Retina (tissue), 1 donor: ENCODE measurements at regions not wholly inside any gene's neighbourhood (a gene's known extent, or its start where the extent isn't known, plus 50 kb on each side); places are given as distances from the start of the nearest gene placed in this dataset.

Experiments
- DNase-seq: peaks from one replicate; pipeline ENCODE4 v3.0.0-alpha.2; 2016

- DNase-seq, result no peak
Observed at GRCh38 chr5:143581649-143582048, 178.2 kb upstream of the NR3C1 start.

- DNase-seq, result no peak
Observed at GRCh38 chr5:143581147-143581546, 177.7 kb upstream of the NR3C1 start.

GRCh38 chr5:143576711-143577484 is 173.4 kb upstream of the NR3C1 start:
- DNase-seq, result no peak

- no peak for DNase-seq
Observed at GRCh38 chr5:143575286-143575685, 171.8 kb upstream of the NR3C1 start.

GRCh38 chr5:143574236-143574635 is 170.8 kb upstream of the NR3C1 start:
- no peak for DNase-seq

- no peak for DNase-seq
Observed at GRCh38 chr5:143573568-143574170, 170.2 kb upstream of the NR3C1 start.

- DNase-seq, result no peak
Observed at GRCh38 chr5:143572671-143573070, 169.2 kb upstream of the NR3C1 start.

GRCh38 chr5:143571642-143572624 is 168.4 kb upstream of the NR3C1 start:
- no peak for DNase-seq

GRCh38 chr5:143570989-143571388 is 167.5 kb upstream of the NR3C1 start:
- DNase-seq, result no peak

GRCh38 chr5:143569722-143570567 is 166.5 kb upstream of the NR3C1 start:
- no peak for DNase-seq

GRCh38 chr5:143569213-143569701 is 165.8 kb upstream of the NR3C1 start:
- DNase-seq, result no peak

GRCh38 chr5:143567583-143568504 is 164.4 kb upstream of the NR3C1 start:
- DNase-seq, result no peak

GRCh38 chr5:143566139-143566538 is 162.7 kb upstream of the NR3C1 start:
- DNase-seq, result no peak

- no peak for DNase-seq
Observed at GRCh38 chr5:143564417-143564816, 160.9 kb upstream of the NR3C1 start.

GRCh38 chr5:143562935-143563334 is 159.4 kb upstream of the NR3C1 start:
- DNase-seq, result no peak

GRCh38 chr5:143561219-143561618 is 157.7 kb upstream of the NR3C1 start:
- no peak for DNase-seq

- no peak for DNase-seq
Observed at GRCh38 chr5:143560378-143560777, 156.9 kb upstream of the NR3C1 start.

GRCh38 chr5:143559586-143560109 is 156.2 kb upstream of the NR3C1 start:
- no peak for DNase-seq

- DNase-seq, result no peak
Observed at GRCh38 chr5:143558048-143558447, 154.6 kb upstream of the NR3C1 start.

GRCh38 chr5:143557061-143557818 is 153.8 kb upstream of the NR3C1 start:
- DNase-seq, result no peak
